OCI-LY3 (cell line): ENCODE measurements at regions not wholly inside any gene's neighbourhood (a gene's known extent, or its start where the extent isn't known, plus 50 kb on each side); places are given as distances from the start of the nearest gene placed in this dataset.

Source experiments
- H2AFZ ChIP-seq: fragments of 200-600, 300-600 bp; shearing (Covaris generic); 2 replicates; pipeline ENCODE4 v1.6.0; 2014; ENCODE audit warnings: antibody characterized with exemption, low read depth, low read length
- H3K27ac ChIP-seq: fragments of 200-600, 300-600 bp; sonication (generic); 2 replicates; pipeline ENCODE4 v1.5.1; 2014; ENCODE audit warnings: mild to moderate bottlenecking, low read length, moderate library complexity, mixed read lengths
- H3K27me3 ChIP-seq: fragments of 200-600, 300-600 bp; sonication (generic); 2 replicates; pipeline ENCODE4 v1.6.1; 2014; ENCODE audit warnings: low read depth, low read length, mixed read lengths
- H3K36me3 ChIP-seq: fragments of 200-600, 300-600 bp; sonication (generic); replicated peaks from 2 replicates; pipeline ENCODE3; 2014; ENCODE audit warnings: low read depth, low read length, mixed read lengths
- H3K4me1 ChIP-seq: fragments of 300-600, 200-600 bp; sonication (generic); 2 replicates; pipeline ENCODE4 v1.6.1; 2014; ENCODE audit warnings: low read length, mixed read lengths
- H3K4me2 ChIP-seq: fragments of 200-600, 300-600 bp; sonication (generic); 2 replicates; pipeline ENCODE4 v1.6.1; 2014; ENCODE audit warnings: low read length, mixed read lengths
- H3K4me3 ChIP-seq: fragments of 300-600, 200-600 bp; sonication (generic); 2 replicates; pipeline ENCODE4 v1.5.1; 2014; ENCODE audit warnings: antibody characterized with exemption, mild to moderate bottlenecking, low read length, moderate library complexity
- H3K79me2 ChIP-seq: fragments of 300-600, 200-600 bp; shearing (Covaris generic); 2 replicates; pipeline ENCODE4 v1.6.1; 2014; ENCODE audit warnings: mild to moderate bottlenecking, low read length, mixed read lengths
- H3K9ac ChIP-seq: fragments of 300-600, 200-600 bp; shearing (Covaris generic); 2 replicates; pipeline ENCODE4 v1.6.0; 2014; ENCODE audit warnings: mild to moderate bottlenecking, low read length, moderate library complexity
- H3K9me3 ChIP-seq: fragments of 200-600, 300-600 bp; shearing (Covaris generic); 2 replicates; pipeline ENCODE4 v1.6.1; 2014; ENCODE audit warnings: low read length, mixed read lengths; ENCODE audit not compliant: insufficient read depth
- H4K20me1 ChIP-seq: fragments of 200-600, 300-600 bp; sonication (generic); 2 replicates; pipeline ENCODE4 v1.6.1; 2016; ENCODE audit warnings: low read length, mixed read lengths; ENCODE audit not compliant: insufficient read depth
- CTCF ChIP-seq: fragments of 200-600, 300-600 bp; sonication (generic); IDR thresholded peaks from 2 replicates; pipeline ENCODE4 v1.5.1; 2014; ENCODE audit warnings: antibody characterized with exemption, low read length, low read depth
- EZH2phosphoT487 ChIP-seq: fragments of 200-600 bp; shearing (Covaris generic); IDR thresholded peaks from 2 replicates; pipeline ENCODE4 v1.6.1; 2018; ENCODE audit warnings: antibody characterized with exemption, mixed run types, low read depth

GRCh38 chr9:136611606-136612005, 51.1 kb upstream of the EGFL7 start:
- no peak overlapping the region for H2AFZ ChIP-seq
- H4K20me1 ChIP-seq, result no peaks in the 10 kb centered on the region

DNA sequence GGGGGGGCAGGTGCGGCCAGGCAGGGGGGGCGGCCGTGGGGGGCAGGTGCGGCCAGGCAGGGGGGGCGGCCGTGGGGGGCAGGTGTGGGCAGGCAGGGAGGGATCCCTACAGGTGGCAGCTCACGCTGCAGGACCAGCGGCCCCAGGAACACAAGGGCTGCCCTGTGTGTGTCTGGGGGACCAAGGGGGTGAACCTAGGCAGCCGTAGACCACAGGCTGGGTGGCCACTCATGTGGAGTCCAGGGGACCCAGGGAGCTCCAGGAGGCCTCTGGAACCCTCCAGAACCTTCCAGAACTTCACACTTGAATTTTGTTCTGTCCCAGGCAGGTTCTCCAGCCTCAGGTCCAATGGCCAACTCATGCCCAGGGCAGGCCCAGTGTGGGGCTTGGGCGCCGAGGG, 51.6 kb upstream of the EGFL7 start:
- H3K9ac ChIP-seq, result no peak overlapping the region
- H3K27me3 ChIP-seq, result peaks cover 17% of the 10 kb centered on the region
- no peaks in the 10 kb centered on the region for H3K9me3 ChIP-seq
- H3K4me2 ChIP-seq, result no peak overlapping the region
- no peak overlapping the region for H3K4me3 ChIP-seq
- TF ChIP-seq CTCF (no peak), EZH2phosphoT487 (no peak)
- no peaks in the 10 kb centered on the region for H3K36me3 ChIP-seq
- no peaks in the 10 kb centered on the region for H4K20me1 ChIP-seq
- H3K79me2 ChIP-seq, result no peaks in the 10 kb centered on the region
- H3K4me1 ChIP-seq, result peaks cover 12% of the 10 kb centered on the region; the same call in 1 of the 2 replicates
- H3K27ac ChIP-seq, result no peak overlapping the region
- H2AFZ ChIP-seq, result no peak overlapping the region

More at GRCh38 chr9:136611606-136612005, 51.1 kb upstream of the EGFL7 start:
- TF ChIP-seq EZH2phosphoT487 (no peak), CTCF (no peak)
- peaks cover 8% of the 10 kb centered on the region; the same call in 1 of the 2 replicates for H3K4me1 ChIP-seq
- peaks cover 17% of the 10 kb centered on the region for H3K27me3 ChIP-seq
- H3K4me3 ChIP-seq, result no peak overlapping the region
- no peak overlapping the region for H3K27ac ChIP-seq
- no peaks in the 10 kb centered on the region for H3K36me3 ChIP-seq
- H3K4me2 ChIP-seq, result no peak overlapping the region
- no peak overlapping the region for H3K9ac ChIP-seq
- H3K79me2 ChIP-seq, result no peaks in the 10 kb centered on the region
- H3K9me3 ChIP-seq, result no peaks in the 10 kb centered on the region

- H3K4me1 ChIP-seq, result peaks cover 10% of the 10 kb centered on the region; the same call in 1 of the 2 replicates
- H3K79me2 ChIP-seq, result no peaks in the 10 kb centered on the region
- H3K9ac ChIP-seq, result no peak overlapping the region
- H3K36me3 ChIP-seq, result no peaks in the 10 kb centered on the region
- H3K4me2 ChIP-seq, result no peak overlapping the region
- no peaks in the 10 kb centered on the region for H4K20me1 ChIP-seq
- no peak for TF ChIP-seq EZH2phosphoT487
- no peak for TF ChIP-seq CTCF
- H2AFZ ChIP-seq, result no peak overlapping the region
- H3K9me3 ChIP-seq, result no peaks in the 10 kb centered on the region
- H3K4me3 ChIP-seq, result no peak overlapping the region
- H3K27me3 ChIP-seq, result peaks cover 17% of the 10 kb centered on the region
- H3K27ac ChIP-seq, result no peak overlapping the region
These were observed 52.3 kb upstream of the EGFL7 start for GRCh38 chr9:136610426-136610825.

DNA sequence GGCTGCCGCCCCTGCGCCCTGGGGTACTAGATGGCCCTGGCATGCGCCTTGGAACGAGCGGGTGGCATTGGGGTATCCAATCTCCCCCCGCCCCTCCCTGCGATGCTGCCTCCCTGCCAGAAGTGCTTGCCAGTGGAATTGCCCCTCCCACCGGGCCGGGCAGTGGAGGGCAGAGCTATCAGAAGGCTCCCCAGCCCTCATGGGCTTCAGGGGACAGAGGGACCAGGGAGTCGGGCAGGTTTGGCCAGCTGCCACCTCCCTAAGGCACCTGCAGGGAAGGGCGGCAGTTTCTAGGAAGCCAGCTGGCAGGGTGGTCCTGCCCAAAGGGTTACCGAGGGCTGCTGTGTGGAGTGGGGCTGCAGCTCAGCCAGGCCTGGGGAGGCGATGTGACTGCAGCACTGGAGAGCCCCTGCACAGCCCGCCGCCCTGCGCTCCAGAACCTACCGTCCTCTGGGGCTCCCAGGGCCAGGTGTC, 52.8 kb upstream of the EGFL7 start:
- Histone ChIP-seq H3K79me2 (no peaks in the 10 kb centered on the region), H3K4me3 (no peak overlapping the region), H3K27me3 (peaks cover 17% of the 10 kb centered on the region), H3K36me3 (no peaks in the 10 kb centered on the region), H3K9me3 (no peaks in the 10 kb centered on the region), H2AFZ (no peak overlapping the region), H3K4me2 (no peak overlapping the region), H4K20me1 (no peaks in the 10 kb centered on the region), H3K27ac (no peak overlapping the region), H3K9ac (no peak overlapping the region), H3K4me1 (peaks cover 10% of the 10 kb centered on the region; the same call in 1 of the 2 replicates)
- TF ChIP-seq CTCF (no peak), EZH2phosphoT487 (no peak)
